ENCODE measurements at regions not wholly inside any gene's neighbourhood (a gene's known extent, or its start where the extent isn't known, plus 50 kb on each side); places are given as distances from the start of the nearest gene placed in this dataset.

DNA sequence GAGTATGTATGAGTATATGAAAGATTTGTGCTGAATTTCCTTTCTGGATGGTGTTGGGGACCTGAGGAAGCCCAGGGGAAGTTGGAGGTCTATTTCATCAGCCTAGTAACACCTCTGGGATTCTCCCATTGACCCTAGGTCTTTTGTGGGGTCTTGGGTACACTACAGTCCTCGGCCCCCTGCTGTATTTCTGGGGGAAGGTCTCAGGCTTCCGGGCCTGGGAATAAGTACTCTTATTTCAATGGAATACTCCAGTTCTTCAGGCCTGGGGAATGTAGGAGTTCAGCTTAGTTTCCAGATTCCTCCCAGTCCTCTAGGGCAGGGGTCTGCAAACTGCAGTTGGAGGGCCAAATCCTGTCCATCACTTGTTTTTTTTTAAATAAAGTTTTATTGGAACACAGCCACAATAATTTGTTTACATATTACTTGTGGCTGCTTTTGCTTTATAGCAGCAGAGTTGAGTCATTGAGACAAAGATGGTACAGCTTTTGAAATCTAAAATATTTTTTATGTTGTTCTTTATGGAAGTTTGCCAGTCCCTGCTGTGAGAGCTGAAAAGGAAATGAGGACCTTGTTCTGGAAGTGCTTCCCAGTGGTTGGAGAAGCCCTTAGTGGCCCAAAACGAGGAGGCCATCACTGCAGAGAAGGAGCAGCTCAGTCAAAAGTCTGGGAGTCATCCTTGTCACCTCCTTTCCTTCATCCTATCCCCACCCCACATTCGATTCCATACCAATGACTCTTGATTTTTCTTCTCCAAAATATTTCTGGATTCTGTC lies 142.5 kb upstream of the HS3ST2 start:
- DNase-seq (ENCODE audit: low read depth): no peak
- H3K4me3 ChIP-seq (ENCODE audit: low read length): no peak overlapping the region
- TF ChIP-seq, protein P1, sequence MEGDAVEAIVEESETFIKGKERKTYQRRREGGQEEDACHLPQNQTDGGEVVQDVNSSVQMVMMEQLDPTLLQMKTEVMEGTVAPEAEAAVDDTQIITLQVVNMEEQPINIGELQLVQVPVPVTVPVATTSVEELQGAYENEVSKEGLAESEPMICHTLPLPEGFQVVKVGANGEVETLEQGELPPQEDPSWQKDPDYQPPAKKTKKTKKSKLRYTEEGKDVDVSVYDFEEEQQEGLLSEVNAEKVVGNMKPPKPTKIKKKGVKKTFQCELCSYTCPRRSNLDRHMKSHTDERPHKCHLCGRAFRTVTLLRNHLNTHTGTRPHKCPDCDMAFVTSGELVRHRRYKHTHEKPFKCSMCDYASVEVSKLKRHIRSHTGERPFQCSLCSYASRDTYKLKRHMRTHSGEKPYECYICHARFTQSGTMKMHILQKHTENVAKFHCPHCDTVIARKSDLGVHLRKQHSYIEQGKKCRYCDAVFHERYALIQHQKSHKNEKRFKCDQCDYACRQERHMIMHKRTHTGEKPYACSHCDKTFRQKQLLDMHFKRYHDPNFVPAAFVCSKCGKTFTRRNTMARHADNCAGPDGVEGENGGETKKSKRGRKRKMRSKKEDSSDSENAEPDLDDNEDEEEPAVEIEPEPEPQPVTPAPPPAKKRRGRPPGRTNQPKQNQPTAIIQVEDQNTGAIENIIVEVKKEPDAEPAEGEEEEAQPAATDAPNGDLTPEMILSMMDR (conservative IDR thresholded peaks at IDR 0.05; ENCODE audit: low read depth, low read length): no peak

DNA sequence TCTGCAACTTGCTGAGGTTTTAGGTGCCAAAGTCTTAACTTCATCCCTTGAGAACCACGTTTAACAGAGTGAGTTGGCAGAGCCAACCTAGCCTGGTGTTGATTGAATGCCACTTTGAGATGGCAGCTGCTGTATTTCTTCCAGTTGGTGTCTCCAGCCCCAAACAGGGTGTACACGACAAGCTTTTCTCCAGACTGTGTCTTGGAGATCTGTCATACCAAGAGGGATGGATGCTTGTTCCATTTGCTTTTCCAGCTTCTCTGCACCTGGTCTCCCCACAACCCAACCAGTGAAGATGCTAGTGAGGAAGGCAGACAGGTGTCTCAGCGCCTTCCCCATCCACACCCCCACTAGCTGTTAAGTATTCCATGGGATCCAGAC lies 141.1 kb upstream of the HS3ST2 start:
- H3K4me3 ChIP-seq (ENCODE audit: low read length): no peak overlapping the region
- DNase-seq (ENCODE audit: low read depth): no peak
- TF ChIP-seq, protein P1 (conservative IDR thresholded peaks at IDR 0.05; ENCODE audit: low read depth, low read length): no peak

DNA sequence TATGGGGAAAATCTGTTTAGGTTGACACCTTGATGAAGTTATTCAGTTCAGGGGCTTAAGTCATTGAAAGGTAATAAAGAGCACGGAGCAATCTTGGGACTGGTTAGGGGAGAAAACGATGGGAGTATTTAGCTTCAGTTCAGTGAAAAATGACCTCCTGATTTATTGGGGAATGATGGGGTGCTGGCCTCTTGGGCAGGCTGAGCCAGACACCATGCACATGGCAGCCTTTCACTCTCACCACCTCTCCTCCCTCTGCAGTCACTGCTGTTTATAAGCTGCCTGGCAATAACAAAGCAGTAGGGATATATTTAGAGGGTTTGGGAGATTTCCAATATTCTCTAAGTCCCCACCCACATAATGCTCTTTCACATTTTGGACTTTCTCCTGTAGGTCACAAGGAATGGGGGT lies 140.5 kb upstream of the HS3ST2 start:
- H3K4me3 ChIP-seq (ENCODE audit: low read length): no peak overlapping the region
- TF ChIP-seq, protein P1 (conservative IDR thresholded peaks at IDR 0.05; ENCODE audit: low read depth, low read length): no peak
- no peak for DNase-seq (ENCODE audit: low read depth)

DNA sequence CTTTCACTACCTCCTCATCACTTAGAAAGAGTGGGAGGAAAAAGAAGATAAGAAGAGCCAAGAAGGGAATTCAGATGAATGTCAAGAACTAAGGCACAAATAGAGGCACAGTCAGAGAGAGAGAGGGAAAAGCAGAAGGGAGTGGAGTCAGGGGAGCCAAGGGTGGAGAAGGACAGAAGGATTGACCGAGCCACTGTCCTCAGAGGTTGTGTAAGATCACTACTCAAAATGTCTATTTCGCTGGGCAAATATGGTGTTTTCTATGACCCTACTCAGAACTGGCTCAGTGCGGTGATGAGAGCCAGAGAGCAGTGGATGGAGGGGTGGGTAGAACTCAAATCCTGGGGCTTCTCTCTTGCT lies 139.2 kb upstream of the HS3ST2 start:
- TF ChIP-seq, protein P1 (conservative IDR thresholded peaks at IDR 0.05; ENCODE audit: low read depth, low read length): no peak
- no peak for DNase-seq (ENCODE audit: low read depth)
- H3K4me3 ChIP-seq (ENCODE audit: low read length): no peak overlapping the region

DNA sequence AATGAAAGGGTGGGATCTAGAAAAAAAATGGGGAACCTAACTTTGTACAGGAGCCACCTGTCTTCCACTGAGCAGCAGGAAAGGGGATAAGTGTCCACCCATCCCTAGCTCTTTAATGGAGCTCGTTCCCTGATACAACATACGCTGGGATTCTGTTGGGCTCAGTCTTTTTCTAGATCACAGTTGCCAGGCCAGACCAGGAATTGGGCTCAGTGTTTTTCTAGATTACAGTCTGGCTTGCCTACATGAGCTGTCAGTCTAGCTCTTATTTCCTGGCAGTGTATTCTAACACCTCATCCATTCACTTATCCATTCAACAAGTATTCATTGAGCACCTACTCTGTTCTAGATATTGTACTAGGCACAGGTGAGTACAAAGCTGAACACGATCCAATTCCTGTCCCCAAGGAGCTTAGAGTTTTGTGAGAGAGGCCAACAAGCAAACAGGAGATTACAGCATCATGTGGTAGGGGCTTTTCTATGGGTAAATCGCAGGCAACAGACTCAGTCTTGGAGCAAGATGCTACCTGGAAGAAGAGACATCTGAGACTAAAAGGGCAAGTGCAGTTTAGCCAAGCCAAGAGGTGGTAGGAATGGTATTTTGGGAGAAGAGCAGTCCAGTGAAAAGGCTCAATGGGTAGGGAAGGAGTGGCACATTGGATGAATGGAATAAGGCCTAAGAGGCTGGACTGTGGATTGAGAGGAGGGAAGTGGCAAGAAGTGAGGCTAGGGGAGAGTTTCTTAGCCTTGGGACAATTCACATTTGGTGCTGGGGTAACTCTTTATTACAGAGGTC lies 138.0 kb upstream of the HS3ST2 start:
- DNase-seq (ENCODE audit: low read depth): no peak
- TF ChIP-seq, protein P1 (conservative IDR thresholded peaks at IDR 0.05; ENCODE audit: low read depth, low read length): no peak

DNA sequence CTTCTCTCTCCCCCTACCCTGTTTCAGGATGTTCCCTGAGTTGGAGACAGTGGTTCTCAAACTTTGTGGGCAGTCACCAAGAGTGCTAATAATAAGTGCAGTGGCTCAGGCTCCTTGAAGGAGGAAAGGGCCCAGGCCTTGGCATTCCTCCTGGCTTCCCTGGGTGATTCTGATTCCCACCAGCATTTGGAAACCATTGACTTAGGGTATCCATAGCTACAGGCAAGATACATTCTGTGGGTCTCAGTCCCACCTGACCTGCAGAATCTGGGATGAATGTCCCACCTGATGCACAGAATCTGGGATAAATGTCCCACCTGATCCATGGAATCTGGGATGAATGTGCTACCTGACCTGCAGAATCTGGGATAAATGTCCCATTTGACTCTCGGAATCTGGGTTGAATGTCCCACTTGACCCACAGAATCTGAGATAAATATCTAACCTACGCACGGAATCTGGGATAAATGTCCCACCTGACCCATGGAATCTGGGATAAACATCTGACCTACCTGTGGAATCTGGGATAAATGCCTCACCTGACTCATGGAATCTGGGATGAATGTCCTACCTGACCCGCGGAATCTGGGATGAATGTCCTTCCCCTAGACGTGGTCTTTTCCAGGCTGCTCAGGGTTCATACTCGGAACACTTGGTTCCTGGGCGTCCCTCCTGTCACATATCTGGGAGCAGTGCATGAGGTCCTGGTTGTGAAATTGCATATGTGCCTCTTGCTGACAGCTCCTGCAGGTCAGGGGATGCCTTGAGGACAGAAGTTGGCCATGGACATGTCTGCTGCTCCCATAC lies 136.7 kb upstream of the HS3ST2 start:
- no peak for DNase-seq (ENCODE audit: low read depth)
- TF ChIP-seq, protein P1 (conservative IDR thresholded peaks at IDR 0.05; ENCODE audit: low read depth, low read length): no peak
- no peak overlapping the region for H3K4me3 ChIP-seq (ENCODE audit: low read length)

More for the DNA sequence above, 138.0 kb upstream of the HS3ST2 start:
- H3K4me3 ChIP-seq (ENCODE audit: low read length): no peak overlapping the region

Measured in retinal pigment epithelial cell (primary cell).